Mesendoderm (in vitro differentiated cells): ENCODE measurements at regions not wholly inside any gene's neighbourhood (a gene's known extent, or its start where the extent isn't known, plus 50 kb on each side); places are given as distances from the start of the nearest gene placed in this dataset.

ENCODE experiments used
- DNase-seq: peaks from one replicate; pipeline ENCODE4 v3.0.0; 2013
- H2AK5ac ChIP-seq: 2 replicates; pipeline ENCODE4 v1.6.1; 2013; ENCODE audit warnings: low read length, inconsistent platforms
- H2BK120ac ChIP-seq: 2 replicates; pipeline ENCODE4 v1.6.1; 2013; ENCODE audit warnings: low read depth, mild to moderate bottlenecking, low read length, moderate library complexity, mixed read lengths
- H2BK15ac ChIP-seq: replicated peaks from 2 replicates; pipeline ENCODE4 v1.6.1; 2013; ENCODE audit warnings: low read depth, mild to moderate bottlenecking, moderate library complexity
- H2BK5ac ChIP-seq: 2 replicates; pipeline ENCODE4 v1.6.1; 2013; ENCODE audit warnings: low read length, inconsistent platforms
- H3K18ac ChIP-seq: 2 replicates; pipeline ENCODE4 v1.6.1; 2013; ENCODE audit warnings: mild to moderate bottlenecking, low read length, mixed read lengths
- H3K23ac ChIP-seq: one replicate; pipeline ENCODE4 v1.6.1; 2013; ENCODE audit warnings: low read length
- H3K27ac ChIP-seq: 2 replicates; pipeline ENCODE4 v1.5.1; 2013; ENCODE audit warnings: low read depth, mild to moderate bottlenecking, inconsistent platforms, low read length, moderate library complexity
- H3K27me3 ChIP-seq: 2 replicates; pipeline ENCODE4 v1.6.1; 2013; ENCODE audit warnings: low read length, control low read depth, mild to moderate bottlenecking, inconsistent platforms; ENCODE audit not compliant: insufficient read depth, poor library complexity
- H3K36me3 ChIP-seq: 2 replicates; pipeline ENCODE4 v1.6.1; 2013; ENCODE audit warnings: low read length, inconsistent platforms; ENCODE audit not compliant: control insufficient read depth, insufficient read depth
- H3K4ac ChIP-seq: one replicate; pipeline ENCODE4 v1.6.1; 2013; ENCODE audit warnings: low read depth, mild to moderate bottlenecking, low read length, moderate library complexity
- H3K4me1 ChIP-seq: 2 replicates; pipeline ENCODE4 v1.6.1; 2013; ENCODE audit warnings: low read depth, low read length, inconsistent platforms; ENCODE audit not compliant: control insufficient read depth
- H3K4me2 ChIP-seq: 2 replicates; pipeline ENCODE4 v1.6.1; 2013; ENCODE audit warnings: low read length
- H3K4me3 ChIP-seq: 2 replicates; pipeline ENCODE4 v1.5.1; 2013; ENCODE audit warnings: mild to moderate bottlenecking, low read length
- H3K56ac ChIP-seq: one replicate; pipeline ENCODE4 v1.6.1; 2013; ENCODE audit warnings: low read length
- H3K79me1 ChIP-seq: 2 replicates; pipeline ENCODE4 v1.6.1; 2013; ENCODE audit warnings: low read length, inconsistent platforms
- H3K79me2 ChIP-seq: 2 replicates; pipeline ENCODE4 v1.6.1; 2013; ENCODE audit warnings: mild to moderate bottlenecking, low read length; ENCODE audit not compliant: control insufficient read depth, insufficient read depth
- H3K9ac ChIP-seq: 2 replicates; pipeline ENCODE4 v1.6.1; 2013; ENCODE audit warnings: low read length, inconsistent platforms
- H4K5ac ChIP-seq: one replicate; pipeline ENCODE4 v1.6.1; 2013; ENCODE audit warnings: low read length
- H4K8ac ChIP-seq: one replicate; pipeline ENCODE4 v1.6.1; 2013; ENCODE audit warnings: low read depth, mild to moderate bottlenecking, control low read depth, low read length, moderate library complexity
- WGBS: extraction: QIAGEN DNeasy Blood & Tissue Kit; methylation state at CpG from one replicate; pipeline ENCODE4 v1.1.7; 2013; ENCODE audit warnings: low lambda C conversion rate, missing lambda C conversion rate; ENCODE audit not compliant: insufficient coverage; ENCODE audit errors: extremely low coverage; 5-methylcytosine and 5-hydroxymethylcytosine counted together

DNA sequence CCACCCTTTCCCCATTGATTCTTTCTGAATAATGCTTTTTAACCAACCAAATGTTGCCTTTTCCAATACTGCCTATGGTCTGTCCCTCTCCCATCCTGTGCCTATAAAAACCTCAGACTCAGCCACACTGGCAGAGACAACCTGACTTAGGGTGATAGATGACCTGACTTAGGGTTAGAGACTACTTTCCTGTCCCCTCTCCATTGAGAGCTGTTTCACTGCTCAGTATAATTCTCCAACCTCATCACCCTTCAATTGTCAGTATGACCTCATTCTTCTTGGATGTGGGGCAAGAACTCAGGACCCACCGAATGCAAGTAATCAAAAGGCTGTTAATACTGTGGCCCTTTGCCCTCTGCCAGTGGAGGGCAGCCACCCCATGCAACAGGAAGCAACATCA is 182.3 kb upstream of the STK17B start:
- H3K18ac ChIP-seq, result no peak overlapping the region
- no peak overlapping the region for H3K4ac ChIP-seq
- no peaks in the 10 kb centered on the region for H3K4me1 ChIP-seq
- H3K36me3 ChIP-seq, result no peaks in the 10 kb centered on the region
- H3K79me1 ChIP-seq, result no peaks in the 10 kb centered on the region
- no peak overlapping the region for H2BK15ac ChIP-seq
- WGBS, result no CpG with 5 or more reads among the region's 1 CpG
- H3K27me3 ChIP-seq, result no peaks in the 10 kb centered on the region
- no peak overlapping the region for H3K4me3 ChIP-seq
- H2BK5ac ChIP-seq, result no peak overlapping the region
- H2BK120ac ChIP-seq, result no peak overlapping the region
- no peak overlapping the region for H3K9ac ChIP-seq
- DNase-seq, result no peak
- no peak overlapping the region for H4K5ac ChIP-seq
- H4K8ac ChIP-seq, result no peak overlapping the region
- H3K56ac ChIP-seq, result no peak overlapping the region
- no peak overlapping the region for H2AK5ac ChIP-seq
- no peaks in the 10 kb centered on the region for H3K79me2 ChIP-seq
- no peak overlapping the region for H3K4me2 ChIP-seq
- no peak overlapping the region for H3K23ac ChIP-seq
- no peak overlapping the region for H3K27ac ChIP-seq

DNA sequence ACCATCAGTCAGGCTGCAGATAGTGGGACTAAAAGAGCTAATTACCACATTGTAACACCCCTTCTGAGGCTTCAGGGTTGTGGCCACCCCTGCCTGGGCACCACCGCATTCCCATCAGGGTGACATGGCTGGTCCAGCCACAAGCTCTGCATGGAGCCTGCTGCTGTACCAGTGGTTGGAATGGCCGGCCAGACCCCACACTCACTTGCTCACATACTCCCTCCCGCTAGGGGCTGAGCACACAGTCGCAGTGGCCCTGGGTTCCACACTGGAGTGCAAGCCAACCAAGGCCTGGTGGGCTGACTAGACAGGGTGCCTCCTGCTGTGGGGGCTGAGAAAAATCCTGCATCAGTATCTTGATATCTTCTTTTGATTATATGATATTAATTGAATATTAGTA is 182.8 kb upstream of the STK17B start:
- no peak overlapping the region for H2BK5ac ChIP-seq
- no peak overlapping the region for H3K18ac ChIP-seq
- no peak overlapping the region for H3K4me3 ChIP-seq
- no peak overlapping the region for H4K5ac ChIP-seq
- DNase-seq, result no peak
- no peak overlapping the region for H3K4ac ChIP-seq
- no peak overlapping the region for H2AK5ac ChIP-seq
- no peak overlapping the region for H3K9ac ChIP-seq
- H3K4me2 ChIP-seq, result no peak overlapping the region
- no peak overlapping the region for H4K8ac ChIP-seq
- no peak overlapping the region for H2BK15ac ChIP-seq
- H3K27ac ChIP-seq, result no peak overlapping the region
- H3K36me3 ChIP-seq, result no peaks in the 10 kb centered on the region
- no peaks in the 10 kb centered on the region for H3K79me2 ChIP-seq
- no peak overlapping the region for H2BK120ac ChIP-seq
- no CpG with 5 or more reads among the region's 4 CpGs for WGBS
- no peaks in the 10 kb centered on the region for H3K27me3 ChIP-seq
- H3K56ac ChIP-seq, result no peak overlapping the region
- no peak overlapping the region for H3K23ac ChIP-seq
- H3K79me1 ChIP-seq, result no peaks in the 10 kb centered on the region
- H3K4me1 ChIP-seq, result no peaks in the 10 kb centered on the region

DNA sequence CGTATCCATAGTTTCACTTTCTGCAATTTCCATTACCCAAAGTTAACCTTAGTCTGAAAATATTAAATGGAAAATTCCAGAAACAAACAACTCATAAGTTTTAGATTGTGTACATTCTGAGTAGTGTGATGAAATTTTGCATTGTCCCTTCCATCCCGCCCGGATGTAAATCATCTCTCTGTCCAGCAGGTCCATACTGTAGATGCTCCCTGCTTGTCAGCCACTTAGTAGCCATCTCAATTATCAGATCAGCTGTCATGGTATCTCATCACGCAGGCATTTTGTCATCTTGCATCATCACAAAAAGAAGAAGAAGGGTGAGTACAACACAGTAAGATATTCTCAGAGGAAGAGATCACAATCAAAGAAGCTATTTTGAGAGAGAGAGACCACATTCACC is 185.0 kb upstream of the STK17B start:
- Histone ChIP-seq H2BK5ac (no peak overlapping the region), H3K9ac (no peak overlapping the region), H3K27me3 (no peaks in the 10 kb centered on the region), H4K5ac (no peak overlapping the region), H3K23ac (no peak overlapping the region), H3K36me3 (no peaks in the 10 kb centered on the region), H3K79me1 (no peaks in the 10 kb centered on the region), H3K4ac (no peak overlapping the region), H4K8ac (no peak overlapping the region), H3K4me3 (no peak overlapping the region), H2AK5ac (no peak overlapping the region), H3K27ac (no peak overlapping the region), H2BK120ac (no peak overlapping the region), H3K18ac (no peak overlapping the region), H3K4me2 (no peak overlapping the region), H3K56ac (no peak overlapping the region), H3K4me1 (no peaks in the 10 kb centered on the region), H2BK15ac (no peak overlapping the region), H3K79me2 (no peaks in the 10 kb centered on the region)
- WGBS, result no CpG with 5 or more reads among the region's 4 CpGs
- no peak for DNase-seq

DNA sequence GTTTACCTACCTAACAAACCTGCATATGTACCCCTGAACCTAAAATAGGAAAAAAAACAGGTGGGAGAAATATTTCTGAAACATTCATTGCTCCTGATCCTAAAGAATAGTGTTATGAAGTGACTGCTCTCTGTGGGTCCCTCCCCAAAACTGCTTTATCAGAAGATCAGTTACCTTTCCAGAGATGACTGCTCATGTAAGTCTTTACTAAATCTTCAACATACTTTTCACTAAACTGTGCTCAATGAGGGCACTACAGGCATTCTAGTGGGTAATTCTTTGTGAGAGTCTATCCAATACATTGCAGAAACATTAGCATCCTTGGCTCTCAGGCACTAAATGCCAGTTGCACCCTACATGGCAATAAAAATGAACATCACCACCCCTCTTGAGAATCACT is 189.3 kb upstream of the STK17B start:
- Histone ChIP-seq H2BK5ac (no peak overlapping the region), H4K8ac (no peak overlapping the region), H3K36me3 (no peaks in the 10 kb centered on the region), H3K4me2 (no peak overlapping the region), H3K18ac (no peak overlapping the region), H3K27me3 (no peaks in the 10 kb centered on the region), H3K9ac (no peak overlapping the region), H3K56ac (no peak overlapping the region), H4K5ac (no peak overlapping the region), H3K4me3 (no peak overlapping the region), H3K79me2 (no peaks in the 10 kb centered on the region), H3K27ac (no peak overlapping the region), H3K79me1 (no peaks in the 10 kb centered on the region), H2BK120ac (no peak overlapping the region), H2AK5ac (no peak overlapping the region), H3K23ac (no peak overlapping the region), H2BK15ac (no peak overlapping the region), H3K4me1 (no peaks in the 10 kb centered on the region), H3K4ac (no peak overlapping the region)
- no peak for DNase-seq

DNA sequence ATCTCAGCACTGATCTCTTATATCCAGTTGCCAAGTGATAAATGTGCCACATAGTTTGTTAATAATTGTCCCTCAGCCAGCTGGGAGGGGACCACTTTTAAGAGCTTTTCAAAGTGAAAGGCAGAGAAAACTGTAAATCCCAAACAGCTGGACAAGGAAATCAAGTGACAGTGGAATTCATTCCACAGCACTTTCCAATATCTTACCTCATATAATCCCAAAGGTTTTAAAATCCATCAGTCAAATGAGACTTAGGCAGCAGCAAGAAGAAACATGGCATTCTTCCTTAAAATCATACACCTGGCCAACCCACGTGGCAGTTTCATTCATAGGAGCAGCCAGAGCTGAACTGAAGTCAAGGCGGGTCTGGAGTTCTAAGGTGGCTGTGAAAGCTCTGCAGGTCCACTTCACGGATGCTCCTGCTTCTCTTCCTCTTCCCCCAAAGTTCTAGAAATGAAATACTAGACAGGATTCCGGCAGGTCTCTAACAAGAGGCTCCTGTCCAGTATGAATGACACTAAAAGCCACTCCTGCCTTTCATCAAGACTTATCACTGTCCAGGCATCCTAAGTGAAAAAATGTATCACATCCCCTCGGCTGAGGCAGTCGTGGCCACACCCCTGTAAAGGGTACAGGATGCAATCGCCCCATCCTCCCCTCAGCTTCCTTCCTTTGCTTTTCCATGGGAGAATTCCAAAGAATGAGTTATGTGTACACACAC is 190.4 kb upstream of the STK17B start:
- H2BK15ac ChIP-seq, result no peak overlapping the region
- no peak overlapping the region for H3K9ac ChIP-seq
- H3K4ac ChIP-seq, result no peak overlapping the region
- no peak overlapping the region for H4K5ac ChIP-seq
- no peaks in the 10 kb centered on the region for H3K79me1 ChIP-seq
- WGBS, result no CpG with 5 or more reads among the region's 7 CpGs
- no peak overlapping the region for H3K23ac ChIP-seq
- H3K36me3 ChIP-seq, result no peaks in the 10 kb centered on the region
- no peak for DNase-seq
- H3K79me2 ChIP-seq, result no peaks in the 10 kb centered on the region
- no peaks in the 10 kb centered on the region for H3K4me1 ChIP-seq
- H3K4me2 ChIP-seq, result no peak overlapping the region
- H2BK120ac ChIP-seq, result no peak overlapping the region
- no peak overlapping the region for H3K56ac ChIP-seq
- H3K18ac ChIP-seq, result no peak overlapping the region
- H3K27ac ChIP-seq, result no peak overlapping the region
- H3K27me3 ChIP-seq, result no peaks in the 10 kb centered on the region
- no peak overlapping the region for H4K8ac ChIP-seq
- H2AK5ac ChIP-seq, result no peak overlapping the region
- H2BK5ac ChIP-seq, result no peak overlapping the region
- no peak overlapping the region for H3K4me3 ChIP-seq

DNA sequence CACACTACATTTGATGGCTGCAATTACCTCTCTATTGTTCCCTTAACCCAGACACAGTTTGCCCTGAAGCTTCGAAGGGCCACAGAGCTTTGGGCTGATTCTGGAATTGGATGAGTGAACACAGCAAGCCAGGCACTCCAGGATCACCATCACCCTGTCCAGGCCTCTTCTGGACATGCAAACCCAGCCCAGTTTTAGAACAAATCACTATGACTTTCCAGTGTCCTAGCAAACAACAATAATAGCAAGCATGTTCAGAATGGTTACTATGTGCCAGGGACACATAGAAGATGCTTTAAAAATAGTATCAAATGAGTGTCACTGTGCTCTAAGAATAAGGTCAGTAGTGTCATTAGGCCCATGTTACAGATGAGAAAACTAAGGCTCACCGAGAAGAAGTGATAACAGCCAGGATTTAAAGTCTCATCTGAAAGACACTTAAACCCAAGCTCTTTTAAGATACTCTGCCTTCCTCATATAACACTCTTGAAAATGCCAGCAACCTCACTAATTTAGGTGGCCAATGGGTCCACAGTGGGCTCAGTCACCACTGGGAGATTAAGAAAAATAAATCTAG is 191.7 kb upstream of the STK17B start:
- Histone ChIP-seq H3K27me3 (no peaks in the 10 kb centered on the region), H4K8ac (no peak overlapping the region), H2AK5ac (no peak overlapping the region), H2BK15ac (no peak overlapping the region), H3K9ac (no peak overlapping the region), H3K79me2 (no peaks in the 10 kb centered on the region), H3K18ac (no peak overlapping the region), H2BK5ac (no peak overlapping the region), H3K56ac (no peak overlapping the region), H3K4me3 (no peak overlapping the region), H3K27ac (no peak overlapping the region), H4K5ac (no peak overlapping the region), H2BK120ac (no peak overlapping the region), H3K4ac (no peak overlapping the region), H3K4me1 (no peaks in the 10 kb centered on the region), H3K23ac (no peak overlapping the region), H3K79me1 (no peaks in the 10 kb centered on the region), H3K36me3 (no peaks in the 10 kb centered on the region), H3K4me2 (no peak overlapping the region)
- DNase-seq, result no peak
- no CpG with 5 or more reads among the region's 2 CpGs for WGBS
